ENCODE measurements at regions not wholly inside any gene's neighbourhood (a gene's known extent, or its start where the extent isn't known, plus 50 kb on each side); places are given as distances from the start of the nearest gene placed in this dataset.
A peak's percentile ranks its signal among the peaks of the same experiment; 100 is the strongest.
"Not testable (repeated sequence)": the region's sequence is repeated elsewhere in the genome, so short reads cannot be mapped to it uniquely, and the experiment has no call there.

DNA sequence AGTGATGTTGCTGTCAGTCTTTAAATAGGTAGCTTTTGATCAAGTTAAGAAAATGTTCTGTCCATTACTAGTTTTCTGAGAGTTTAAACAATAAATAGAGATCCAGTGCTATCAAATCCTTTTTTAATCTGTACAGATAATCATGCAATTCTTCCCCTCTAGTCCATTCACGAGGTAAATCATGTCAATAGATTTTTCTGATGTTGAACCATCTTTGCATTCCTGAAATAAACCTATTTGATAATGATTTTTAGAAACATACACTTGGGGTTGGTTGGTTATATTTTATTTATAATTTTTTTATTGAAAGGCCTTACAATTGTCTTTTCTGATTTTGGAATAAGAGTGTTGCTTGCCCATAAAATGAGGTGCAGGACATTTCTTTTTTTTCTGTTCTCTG lies 95.0 kb downstream of the FAM53A start:
- no peak for DNase-seq (ENCODE audit: low spot score)

GRCh38 chr4:1588306-1588705 lies 95.8 kb downstream of the FAM53A start:
- DNase-seq (ENCODE audit: low spot score), result no peak

DNA sequence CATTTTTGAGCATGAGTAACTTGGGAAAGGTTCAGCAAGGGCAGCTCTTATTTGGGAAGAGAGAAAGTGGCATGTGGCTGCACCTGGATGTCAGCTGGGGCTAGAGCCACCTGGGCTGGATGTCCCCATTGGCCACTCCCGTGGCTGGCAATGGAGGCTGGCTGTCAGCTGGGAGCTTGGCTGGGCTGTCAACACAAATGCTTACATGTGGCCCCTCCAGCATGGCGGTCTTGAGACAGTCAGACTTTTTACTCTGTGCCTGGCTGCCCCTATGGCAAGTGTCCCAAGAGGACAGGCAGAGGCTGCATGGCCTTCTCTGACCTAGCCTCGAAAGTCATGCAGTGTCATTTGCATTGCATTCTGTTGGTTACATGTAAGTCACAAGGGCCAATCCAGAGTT lies 99.6 kb downstream of the FAM53A start:
- no peak for DNase-seq (ENCODE audit: low spot score)

DNA sequence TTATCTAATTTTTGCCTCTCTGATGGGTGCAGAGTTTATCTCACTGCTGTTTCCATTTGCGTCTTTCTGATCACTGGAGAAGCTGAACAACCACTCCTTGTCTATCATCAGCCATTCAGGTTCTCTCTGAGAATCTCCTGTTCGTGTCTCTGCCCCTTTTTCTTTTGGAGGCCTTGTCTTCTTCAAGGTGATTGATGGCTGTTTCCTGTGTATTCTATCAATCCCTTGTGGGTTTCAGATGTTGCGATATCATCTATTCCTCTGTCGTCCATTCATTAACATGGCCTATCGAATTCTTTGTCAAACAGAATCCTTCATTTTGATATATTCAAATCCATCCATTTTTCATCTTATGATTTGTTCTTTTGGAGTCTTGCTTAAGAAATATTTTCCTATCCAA lies 100.3 kb downstream of the FAM53A start:
- DNase-seq (ENCODE audit: low spot score), result no peak

GRCh38 chr4:1583051-1583785 lies 100.9 kb downstream of the FAM53A start:
- DNase-seq (ENCODE audit: low spot score), result no peak

DNA sequence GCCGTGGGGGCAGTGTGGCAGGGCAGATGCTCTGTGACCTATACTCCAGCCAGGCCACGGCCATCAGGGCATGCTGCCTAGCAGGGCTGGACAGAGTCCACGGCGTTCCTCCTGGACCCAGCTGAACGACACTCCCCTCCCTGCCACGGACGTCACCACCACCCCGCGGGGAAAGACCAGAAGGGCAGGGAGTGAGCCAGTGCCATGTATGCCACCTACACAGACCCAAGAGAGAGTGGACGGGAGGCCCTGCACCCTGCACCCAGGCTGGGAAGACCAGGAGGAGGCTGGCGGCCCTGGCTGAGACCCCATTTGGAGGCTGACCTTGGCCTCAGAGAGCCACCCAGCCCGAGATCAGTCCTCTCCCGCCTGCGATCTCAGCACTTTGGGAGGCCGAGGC lies 101.9 kb downstream of the FAM53A start:
- DNase-seq (ENCODE audit: low spot score), result no peak

DNA sequence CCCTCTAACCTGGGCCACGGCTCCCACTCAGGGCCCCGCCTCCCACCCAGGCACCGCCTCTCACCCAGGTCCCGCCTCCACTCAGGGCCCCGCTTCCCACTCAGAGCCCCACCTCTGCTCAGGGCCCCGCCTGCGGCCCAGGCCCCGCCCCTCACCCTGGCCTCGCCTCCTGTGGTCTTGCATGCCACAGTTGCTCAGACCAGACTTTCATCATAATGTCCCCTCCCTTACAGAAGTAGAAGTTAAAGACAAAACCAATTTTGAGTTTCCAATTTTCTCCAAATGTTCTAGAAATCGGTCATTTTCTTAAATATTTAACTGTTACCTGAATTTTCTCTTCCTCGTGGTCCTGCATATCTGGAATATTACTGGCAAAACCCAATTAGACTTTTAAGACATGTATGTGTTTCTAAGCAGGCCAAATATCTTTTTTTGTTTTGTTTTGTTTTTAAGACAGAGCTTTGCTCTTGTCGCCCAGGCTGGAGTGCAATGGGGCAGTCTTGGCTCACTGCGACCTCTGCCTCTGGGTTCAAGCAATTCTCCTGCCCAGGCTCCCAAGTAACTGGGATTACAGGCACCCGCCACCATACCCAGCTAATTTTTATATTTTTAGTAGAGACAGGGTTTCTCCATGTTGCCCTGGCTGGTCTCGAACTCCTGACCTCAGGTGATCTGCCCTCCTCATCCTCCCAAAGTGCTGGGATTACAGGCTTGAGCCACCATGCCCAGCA lies 102.8 kb downstream of the FAM53A start:
- DNase-seq (ENCODE audit: low spot score), result peak; percentile 98

DNA sequence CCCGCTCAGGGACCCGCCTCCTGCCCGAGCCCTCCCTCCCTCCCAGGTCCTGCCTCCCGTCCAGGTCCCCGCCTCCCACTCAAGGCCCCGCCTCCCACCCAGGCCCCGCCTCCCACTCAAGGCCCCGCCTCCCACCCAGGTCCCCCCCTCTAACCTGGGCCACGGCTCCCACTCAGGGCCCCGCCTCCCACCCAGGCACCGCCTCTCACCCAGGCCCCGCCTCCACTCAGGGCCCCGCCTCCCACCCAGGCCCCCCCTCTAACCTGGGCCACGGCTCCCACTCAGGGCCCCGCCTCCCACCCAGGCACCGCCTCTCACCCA lies 103.5 kb downstream of the FAM53A start:
- DNase-seq (ENCODE audit: low spot score), result not testable (repeated sequence)

DNA sequence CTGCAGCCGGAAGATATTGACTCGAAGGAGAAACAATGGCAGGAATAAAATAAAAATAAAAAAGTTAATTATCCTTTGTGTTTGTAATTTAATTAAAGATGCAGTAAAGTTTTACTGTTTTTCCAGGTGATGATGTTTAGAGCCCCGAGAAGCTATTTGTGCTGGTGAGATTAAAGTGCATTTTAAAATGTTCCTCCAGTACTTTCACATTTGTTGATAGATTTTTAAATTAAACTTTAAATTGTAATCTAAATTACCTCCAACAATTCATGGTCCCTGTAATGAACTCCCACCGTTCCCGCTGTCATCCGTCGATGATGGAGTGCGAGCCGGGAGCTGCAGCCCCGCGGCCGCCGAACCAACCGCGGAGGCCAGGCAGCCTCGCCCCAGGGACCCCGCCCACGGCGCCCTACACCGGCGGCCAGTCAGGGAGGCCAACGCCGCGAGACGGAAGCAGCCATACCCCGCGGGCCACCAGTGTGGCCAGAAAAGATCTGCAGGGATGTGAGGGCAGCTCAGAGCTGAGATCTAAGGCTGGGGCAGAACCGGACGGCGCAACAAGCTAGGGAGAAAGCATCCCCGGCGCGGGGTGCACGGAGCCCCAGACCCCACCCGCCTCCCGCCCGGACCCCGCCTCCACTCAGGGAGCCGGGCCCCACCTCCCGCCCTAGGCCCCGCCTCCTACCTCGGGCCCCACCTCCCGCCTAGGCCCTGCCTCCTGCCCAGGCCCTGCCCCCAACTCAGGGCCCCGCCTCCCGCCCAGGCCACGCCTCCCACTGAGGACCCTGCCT lies 104.0 kb downstream of the FAM53A start:
- peak; percentile 98 for DNase-seq (ENCODE audit: low spot score)

DNA sequence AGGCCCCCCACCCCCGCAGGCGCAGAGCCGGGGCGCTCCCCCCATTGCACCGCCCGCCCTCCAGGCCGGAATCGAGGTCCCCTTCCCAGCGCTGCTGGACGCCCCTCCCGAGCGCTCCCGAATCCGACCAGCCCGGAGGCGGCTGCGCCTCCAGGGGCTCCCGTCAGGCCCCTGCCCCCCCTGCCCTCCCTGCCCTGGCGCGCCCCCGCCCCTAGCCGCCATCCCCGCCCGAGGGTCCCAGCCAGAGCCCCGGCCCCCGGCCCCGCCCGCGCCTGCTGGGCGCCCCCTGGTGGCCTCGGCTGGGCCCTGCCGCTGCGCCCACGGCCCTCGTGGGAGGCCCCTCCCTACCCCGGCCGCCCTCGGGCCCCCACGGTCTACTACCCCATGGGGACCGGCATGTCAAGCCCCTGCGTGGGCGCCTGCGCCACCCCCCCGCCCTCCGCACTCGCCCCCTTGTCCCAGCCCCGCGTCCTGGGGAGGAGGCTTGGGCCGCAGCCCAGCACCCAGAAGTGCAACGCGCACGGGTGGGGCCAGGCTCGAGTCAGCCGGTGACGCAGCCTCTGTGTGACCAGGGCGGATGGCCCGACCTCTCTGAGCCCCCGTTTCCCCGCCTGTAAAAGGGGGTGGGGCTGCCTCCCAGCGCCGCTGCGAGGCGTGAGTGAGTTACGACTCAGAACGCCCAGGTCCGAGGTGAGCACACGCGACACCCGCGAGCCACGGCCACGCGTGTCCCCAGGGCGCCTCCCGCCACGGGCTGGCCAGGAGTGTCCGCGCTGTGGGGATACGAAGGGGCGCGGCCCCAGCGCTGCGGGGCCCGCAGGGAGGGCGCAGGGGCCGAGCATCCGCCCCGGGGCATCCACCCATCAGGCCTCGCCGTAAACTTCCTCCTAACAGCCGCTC lies 104.9 kb downstream of the FAM53A start:
- peak; percentile 93 for DNase-seq (ENCODE audit: low spot score)

GRCh38 chr4:1578251-1578773 lies 105.8 kb downstream of the FAM53A start:
- no peak for DNase-seq (ENCODE audit: low spot score)

DNA sequence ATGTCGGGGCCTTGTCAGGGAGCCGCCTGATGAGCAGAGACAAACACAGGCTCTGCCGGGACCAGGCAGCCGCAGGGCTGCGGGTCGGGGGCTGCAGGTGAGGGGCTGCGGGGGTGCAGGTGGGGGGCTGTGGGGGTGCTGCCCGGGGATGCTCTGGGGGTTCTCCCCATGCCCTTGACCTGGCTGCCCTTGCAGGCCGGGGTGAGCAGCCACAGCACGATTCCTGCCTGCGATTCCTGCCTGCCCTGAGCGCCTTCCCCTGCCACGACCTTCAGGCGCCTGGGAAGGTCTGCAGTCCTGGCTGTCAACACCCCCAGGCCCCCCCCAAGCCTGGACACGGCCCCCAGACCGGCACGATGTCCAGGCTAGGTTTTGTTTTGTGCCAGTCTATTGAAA lies 106.3 kb downstream of the FAM53A start:
- DNase-seq (ENCODE audit: low spot score), result no peak

- DNase-seq (ENCODE audit: low spot score), result no peak
Observed at GRCh38 chr4:1576961-1577821, 106.9 kb downstream of the FAM53A start.

DNA sequence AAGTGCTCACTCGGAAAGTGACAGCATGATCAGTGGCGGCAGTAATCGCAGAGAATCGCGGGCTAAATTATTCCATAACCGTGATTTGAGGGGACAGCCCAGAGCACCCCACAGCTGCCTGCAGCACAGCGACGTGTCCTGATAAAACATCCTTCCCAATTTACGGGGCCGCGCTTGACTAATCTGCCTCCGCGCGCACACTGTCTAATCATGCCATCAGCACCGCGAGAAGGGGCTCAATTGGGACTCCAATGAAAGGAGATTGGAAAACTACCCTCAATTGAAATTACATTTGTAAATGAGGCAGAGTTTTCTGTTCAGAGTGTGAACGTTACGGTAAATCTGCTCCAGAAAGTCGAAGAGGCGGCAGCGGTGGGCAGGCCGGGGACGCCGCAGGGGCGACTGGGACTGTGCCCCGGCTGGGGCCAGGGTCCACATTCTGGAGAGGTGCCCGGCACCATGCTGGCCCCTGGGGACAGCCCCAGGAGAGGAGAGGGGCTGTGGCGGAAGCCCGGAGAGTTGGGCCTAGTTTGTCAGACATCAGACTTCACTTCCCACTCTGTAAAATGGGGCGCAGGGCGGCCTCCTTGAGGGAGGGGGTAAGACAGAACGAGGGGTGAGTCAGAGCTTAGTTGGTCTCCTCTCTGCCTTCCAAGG lies 107.7 kb downstream of the FAM53A start:
- no peak for DNase-seq (ENCODE audit: low spot score)

- no peak for DNase-seq (ENCODE audit: low spot score)
Observed at GRCh38 chr4:1575418-1576303, 108.5 kb downstream of the FAM53A start.

GRCh38 chr4:1574601-1575417 lies 109.3 kb downstream of the FAM53A start:
- no peak for DNase-seq (ENCODE audit: low spot score)

- no peak for DNase-seq (ENCODE audit: low spot score)
Observed at GRCh38 chr4:1573830-1574459, 110.2 kb downstream of the FAM53A start.

All from GM03348 (cell line).